ENCODE measurements at regions not wholly inside any gene's neighbourhood (a gene's known extent, or its start where the extent isn't known, plus 50 kb on each side); places are given as distances from the start of the nearest gene placed in this dataset.

GRCh38 chr13:107649079-107649478, 566.3 kb downstream of the LIG4 start:
- H3K79me2 ChIP-seq (ENCODE audit: control insufficient read depth, insufficient read depth, low read length), result no peaks in the 10 kb centered on the region
- no peaks in the 10 kb centered on the region for H3K9me3 ChIP-seq (replicated peaks; ENCODE audit: control insufficient read depth, insufficient read depth, low read depth, low read length)
- CTCF ChIA-PET (ENCODE audit: low intra/inter-chr PET ratio), result no interaction called here
- H3K36me3 ChIP-seq (ENCODE audit: control insufficient read depth, insufficient read depth, low read length), result no peaks in the 10 kb centered on the region
- in situ Hi-C loops (cut with MboI), result no loop called here
- no peaks in the 10 kb centered on the region for H4K20me1 ChIP-seq (replicated peaks; ENCODE audit: control insufficient read depth, insufficient read depth, low read length)
- no peak overlapping the region for H3K27ac ChIP-seq (ENCODE audit: extremely low read depth, low read depth, low read length)
- H3K9me1 ChIP-seq (ENCODE audit: control insufficient read depth, insufficient read depth, low read length), result no peaks in the 10 kb centered on the region
- intact Hi-C loops (cut with micrococcal nuclease), result no loop called here
- FAIRE-seq (no peak), DNase-seq (ENCODE audit: extremely low read depth in 1 of 4, low spot score in 3 of 4) (no peak), ATAC-seq (no peak)
- no peak overlapping the region for H3K4me2 ChIP-seq (ENCODE audit: insufficient read depth, low read length)
- no peaks in the 10 kb centered on the region for H3K4me1 ChIP-seq (replicated peaks in 1 of 2; ENCODE audit: control insufficient read depth in 2 of 2, insufficient read depth in 2 of 2, low read length in 2 of 2)
- H3K4me3 ChIP-seq, result no peak overlapping the region
- no peak overlapping the region for H2AFZ ChIP-seq (ENCODE audit: low read depth, low read length)
- TF ChIP-seq ZNF586 (CRISPR knock-in tag; conservative IDR thresholded peaks at IDR 0.05) (no peak), RBM39 (optimal IDR thresholded peaks at IDR 0.05; ENCODE audit: low read depth, low read length) (no peak), ELF2 (CRISPR knock-in tag; IDR thresholded peaks at IDR 0.05) (no peak), ZNF146 (CRISPR knock-in tag; IDR thresholded peaks at IDR 0.05; ENCODE audit: unreplicated experiment) (no peak), COPS2 (conservative IDR thresholded peaks at IDR 0.05) (no peak), ZFP1 (CRISPR knock-in tag; IDR thresholded peaks at IDR 0.05) (no peak), FOXM1 (IDR thresholded peaks at IDR 0.05; ENCODE audit: low read depth) (no peak), FOXM1 (CRISPR knock-in tag; IDR thresholded peaks at IDR 0.05; ENCODE audit: low read depth) (no peak), RUNX1 (IDR thresholded peaks at IDR 0.05; ENCODE audit: low read depth) (no peak), IRF9 (tag; IDR thresholded peaks at IDR 0.05) (no peak), CGGBP1 (CRISPR knock-in tag; IDR thresholded peaks at IDR 0.05) (no peak), NFIX (CRISPR knock-in tag; IDR thresholded peaks at IDR 0.05; ENCODE audit: low read depth) (no peak), POLR2A (conservative IDR thresholded peaks at IDR 0.05) (no peak), IFI16 (CRISPR knock-in tag; IDR thresholded peaks at IDR 0.05) (no peak)
- BruUV-seq (replicated peaks), result no TSS peak
- no peak overlapping the region for H3K9ac ChIP-seq (ENCODE audit: insufficient read depth in 1 of 2, low read depth in 2 of 2, low read length in 2 of 2)
- POLR2A ChIA-PET, result no interaction called here
- no peaks in the 10 kb centered on the region for H3K27me3 ChIP-seq (ENCODE audit: control insufficient read depth in 2 of 2, insufficient read depth in 2 of 2, low read length in 2 of 2)

Data from K562 (cell line).